ENCODE measurements at regions not wholly inside any gene's neighbourhood (a gene's known extent, or its start where the extent isn't known, plus 50 kb on each side); places are given as distances from the start of the nearest gene placed in this dataset.

DNA sequence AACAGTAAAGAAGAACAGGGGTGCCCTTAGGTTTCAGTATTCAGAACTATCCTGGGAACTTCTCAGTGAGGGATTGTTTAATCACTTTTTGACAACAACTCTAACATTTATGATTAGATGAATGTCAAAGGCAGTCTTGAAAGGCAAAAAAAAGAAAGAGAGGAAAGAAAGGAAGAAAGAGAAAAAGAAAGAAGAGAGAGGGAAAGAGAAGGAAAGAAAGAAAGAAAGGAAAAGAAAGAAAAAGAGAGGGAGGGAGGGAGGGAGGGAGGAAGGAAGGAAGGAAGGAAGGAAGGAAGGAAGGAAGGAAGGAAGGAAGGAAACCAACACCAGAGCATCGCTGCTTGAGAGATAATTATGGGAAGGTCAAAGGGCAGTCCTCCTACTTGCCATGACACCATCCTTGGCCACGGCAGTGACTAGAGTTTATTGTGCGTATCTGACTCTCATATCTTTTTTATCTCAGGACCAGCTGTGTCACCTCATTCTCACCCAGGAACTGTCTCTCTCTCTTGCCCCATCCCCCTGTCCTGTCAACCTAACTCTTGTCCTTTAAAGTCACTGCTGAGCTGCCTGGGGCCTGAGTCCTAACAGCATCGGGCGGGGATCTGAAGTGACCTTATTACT lies 96.8 kb upstream of the ATXN1 start:
- H3K4me1 ChIP-seq, result no peaks in the 10 kb centered on the region
- 72 to 75% methylated on average over 5 of the region's 5 CpGs for WGBS, 2 donors
- H3K4me3 ChIP-seq, result no peak overlapping the region
- intact Hi-C loops (cut with DNase I; ENCODE audit: low total_unique reads), result no loop called here
- no peaks in the 10 kb centered on the region for H3K36me3 ChIP-seq (ENCODE audit: low read depth, missing control alignments)
- H3K9me3 ChIP-seq, result no peaks in the 10 kb centered on the region
- H3K27ac ChIP-seq, result no peak overlapping the region
- DNase-seq, result no peak
- no peaks in the 10 kb centered on the region for H3K27me3 ChIP-seq
- TF ChIP-seq, protein P1, sequence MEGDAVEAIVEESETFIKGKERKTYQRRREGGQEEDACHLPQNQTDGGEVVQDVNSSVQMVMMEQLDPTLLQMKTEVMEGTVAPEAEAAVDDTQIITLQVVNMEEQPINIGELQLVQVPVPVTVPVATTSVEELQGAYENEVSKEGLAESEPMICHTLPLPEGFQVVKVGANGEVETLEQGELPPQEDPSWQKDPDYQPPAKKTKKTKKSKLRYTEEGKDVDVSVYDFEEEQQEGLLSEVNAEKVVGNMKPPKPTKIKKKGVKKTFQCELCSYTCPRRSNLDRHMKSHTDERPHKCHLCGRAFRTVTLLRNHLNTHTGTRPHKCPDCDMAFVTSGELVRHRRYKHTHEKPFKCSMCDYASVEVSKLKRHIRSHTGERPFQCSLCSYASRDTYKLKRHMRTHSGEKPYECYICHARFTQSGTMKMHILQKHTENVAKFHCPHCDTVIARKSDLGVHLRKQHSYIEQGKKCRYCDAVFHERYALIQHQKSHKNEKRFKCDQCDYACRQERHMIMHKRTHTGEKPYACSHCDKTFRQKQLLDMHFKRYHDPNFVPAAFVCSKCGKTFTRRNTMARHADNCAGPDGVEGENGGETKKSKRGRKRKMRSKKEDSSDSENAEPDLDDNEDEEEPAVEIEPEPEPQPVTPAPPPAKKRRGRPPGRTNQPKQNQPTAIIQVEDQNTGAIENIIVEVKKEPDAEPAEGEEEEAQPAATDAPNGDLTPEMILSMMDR (IDR thresholded peaks at IDR 0.05), result no peak
- TF ChIP-seq POLR2A (IDR thresholded peaks at IDR 0.05), result no peak

DNA sequence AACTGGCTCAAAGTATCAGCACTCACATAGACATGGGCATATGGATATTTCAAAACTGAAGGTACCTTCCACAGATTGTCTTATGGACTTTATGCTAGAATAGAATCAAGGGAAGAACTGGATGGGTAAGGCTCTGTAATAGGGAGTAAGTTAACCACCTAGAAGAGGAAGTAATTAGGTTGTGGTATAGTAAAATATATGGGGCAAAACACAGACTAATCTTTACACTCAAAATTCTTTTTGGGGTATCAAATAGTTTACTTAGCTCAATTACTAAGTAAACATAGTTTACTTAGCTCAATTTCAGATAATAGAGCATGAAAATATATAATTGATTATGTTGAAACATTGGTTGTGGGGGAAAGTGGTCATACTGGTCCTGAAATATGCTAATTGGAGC lies 94.2 kb upstream of the ATXN1 start:
- TF ChIP-seq, protein P1 (IDR thresholded peaks at IDR 0.05), result no peak
- TF ChIP-seq POLR2A (IDR thresholded peaks at IDR 0.05), result no peak
- H3K36me3 ChIP-seq (ENCODE audit: low read depth, missing control alignments), result no peaks in the 10 kb centered on the region
- no peak overlapping the region for H3K27ac ChIP-seq
- H3K4me3 ChIP-seq, result no peak overlapping the region
- DNase-seq, result no peak
- no peaks in the 10 kb centered on the region for H3K27me3 ChIP-seq
- H3K4me1 ChIP-seq, result no peaks in the 10 kb centered on the region
- intact Hi-C loops (cut with DNase I; ENCODE audit: low total_unique reads), result no loop called here
- no peaks in the 10 kb centered on the region for H3K9me3 ChIP-seq

DNA sequence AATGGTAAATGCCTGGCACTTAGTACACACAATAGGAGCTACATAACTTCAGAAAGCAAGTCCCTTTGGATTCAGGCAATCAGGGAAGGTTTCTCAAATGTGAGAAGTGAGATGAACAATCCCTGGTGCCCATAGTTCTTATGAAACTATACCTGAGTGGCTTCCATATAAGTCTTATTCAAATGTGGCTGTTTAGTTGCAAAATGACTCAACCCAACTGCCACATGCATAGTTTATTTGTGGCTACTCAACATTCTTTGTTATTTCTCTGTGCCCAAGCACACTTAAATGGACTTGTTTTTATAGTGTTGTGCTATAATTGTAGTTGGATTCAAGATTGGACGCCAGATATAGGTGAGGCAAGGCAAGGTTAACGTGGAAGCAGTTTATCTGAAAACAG lies 93.7 kb upstream of the ATXN1 start:
- TF ChIP-seq, protein P1 (IDR thresholded peaks at IDR 0.05), result no peak
- no peak for TF ChIP-seq POLR2A (IDR thresholded peaks at IDR 0.05)
- H3K27ac ChIP-seq, result no peak overlapping the region
- H3K36me3 ChIP-seq (ENCODE audit: low read depth, missing control alignments), result no peaks in the 10 kb centered on the region
- H3K4me3 ChIP-seq, result no peak overlapping the region
- 65 to 77% methylated on average over 2 of the region's 2 CpGs for WGBS, 2 donors
- DNase-seq, result no peak
- intact Hi-C loops (cut with DNase I; ENCODE audit: low total_unique reads), result no loop called here
- H3K9me3 ChIP-seq, result no peaks in the 10 kb centered on the region
- H3K4me1 ChIP-seq, result no peaks in the 10 kb centered on the region
- no peaks in the 10 kb centered on the region for H3K27me3 ChIP-seq

DNA sequence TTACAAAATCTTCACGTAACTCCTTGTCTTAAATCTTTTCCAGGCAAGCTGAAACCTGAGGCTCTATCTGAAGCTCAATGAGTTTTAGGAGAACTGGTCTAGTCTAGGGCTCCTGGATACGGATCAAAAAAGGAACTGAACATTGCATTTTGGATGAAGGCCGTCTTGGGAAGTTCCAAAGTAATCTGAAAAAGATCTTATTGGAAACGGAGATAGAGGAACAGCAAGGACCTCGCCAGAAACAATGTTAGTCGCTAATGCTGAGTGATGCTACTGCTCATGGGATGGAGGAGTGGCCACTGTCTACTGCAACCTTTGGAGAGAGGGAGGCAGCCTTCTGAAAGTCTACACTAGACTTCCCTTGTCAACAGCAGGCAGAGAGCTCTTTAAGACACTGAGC lies 91.4 kb upstream of the ATXN1 start:
- no peaks in the 10 kb centered on the region for H3K36me3 ChIP-seq (ENCODE audit: low read depth, missing control alignments)
- no peak overlapping the region for H3K27ac ChIP-seq
- TF ChIP-seq, protein P1 (IDR thresholded peaks at IDR 0.05), result no peak
- no peak for TF ChIP-seq POLR2A (IDR thresholded peaks at IDR 0.05)
- H3K4me3 ChIP-seq, result no peak overlapping the region
- WGBS, 2 donors, result 75 to 86% methylated on average over 6 of the region's 6 CpGs
- no peaks in the 10 kb centered on the region for H3K4me1 ChIP-seq
- DNase-seq, result no peak
- H3K27me3 ChIP-seq, result no peaks in the 10 kb centered on the region
- intact Hi-C loops (cut with DNase I; ENCODE audit: low total_unique reads), result no loop called here
- H3K9me3 ChIP-seq, result no peaks in the 10 kb centered on the region

GRCh38 chr6:16851758-16852157 lies 90.5 kb upstream of the ATXN1 start:
- no peak for DNase-seq
- no peak for TF ChIP-seq POLR2A (IDR thresholded peaks at IDR 0.05)
- TF ChIP-seq, protein P1 (IDR thresholded peaks at IDR 0.05), result no peak
- intact Hi-C loops (cut with DNase I; ENCODE audit: low total_unique reads), result no loop called here
- Histone ChIP-seq H3K4me3 (no peak overlapping the region), H3K36me3 (ENCODE audit: low read depth, missing control alignments) (no peaks in the 10 kb centered on the region), H3K27ac (no peak overlapping the region), H3K27me3 (no peaks in the 10 kb centered on the region), H3K9me3 (no peaks in the 10 kb centered on the region), H3K4me1 (no peaks in the 10 kb centered on the region)
- WGBS, 2 donors, result 40 to 48% methylated on average over 1 of the region's 1 CpG

Measured in testis (tissue), 2 donors.